HCT116 (cell line): ENCODE measurements at regions not wholly inside any gene's neighbourhood (a gene's known extent, or its start where the extent isn't known, plus 50 kb on each side); places are given as distances from the start of the nearest gene placed in this dataset.

Experiments used
- ATAC-seq: fragments of 200-7000 bp; cut with Tn5 transposase; 2 replicates; pipeline ENCODE4 v1.9.1; 2020; ENCODE audit warnings: mild to moderate bottlenecking, moderate library complexity
- BruUV-seq: library from RNA; stranded (reverse); fragments of 400-500 nt; replicated peaks from 2 replicates; lab custom pipeline; 2021; lab: Mats Ljungman, UMichigan
- CTCF ChIA-PET: fragments of 300-600 bp; sonication (Branson Sonifier 250); formaldehyde crosslinking; loops from one replicate; lab custom pipeline; 2021; ENCODE audit warnings: antibody characterized with exemption; lab: Charles Lee
- POLR2A ChIA-PET: fragments of 300-600, 350-600 bp; sonication (Branson Sonifier 250); formaldehyde crosslinking; loops from one replicate; lab custom pipeline; 2021; ENCODE audit warnings: antibody characterized with exemption; lab: Charles Lee
- RAD21 ChIA-PET, 2 experiments: fragments of 300-600 bp; sonication (Branson Sonifier 250); formaldehyde crosslinking; loops; one replicate each; lab custom pipeline; 2023; ENCODE audit warnings: low total read pairs in 2 of 2; ENCODE audit not compliant: uncharacterized antibody in 2 of 2, unreplicated experiment in 2 of 2, low non-redundant PET in 1 of 2; lab: Charles Lee
- DNase-seq: peaks from one replicate; pipeline ENCODE4 v3.0.0-alpha.2; 2010; ENCODE audit warnings: low read depth, low spot score
- H2AFZ ChIP-seq: fragments of 200-600 bp; shearing (Covaris generic), sonication (generic); 2 replicates; pipeline ENCODE4 v1.6.1; 2017; ENCODE audit warnings: low read depth, mixed run types, mixed read lengths, antibody characterized with exemption, low read length; ENCODE audit not compliant: poor library complexity, severe bottlenecking
- H3K27ac ChIP-seq: 2 replicates; pipeline ENCODE4 v1.5.1; 2012; ENCODE audit warnings: low read depth, low read length
- H3K27me3 ChIP-seq: fragments of 200-600 bp; sonication (generic); 2 replicates; pipeline ENCODE4 v1.6.1; 2016; ENCODE audit warnings: mixed run types, low read length, mixed read lengths; ENCODE audit not compliant: insufficient read depth
- H3K36me3 ChIP-seq, 2 experiments: fragments of 200-500 bp in 1 of 2; fragments of 200-600 bp in 1 of 2; sonication (Bioruptor generic) in 1 of 2; sonication (generic) in 1 of 2; 2 replicates each; pipeline versions ENCODE4 v1.5.1 to v1.6.1; 2014 to 2016; ENCODE audit warnings: low read length in 2 of 2, inconsistent platforms in 1 of 2, mixed read lengths in 1 of 2, mixed run types in 1 of 2; ENCODE audit not compliant: insufficient read depth in 2 of 2, control insufficient read depth in 1 of 2
- H3K4me1 ChIP-seq, 2 experiments: fragments of 200-600 bp in 1 of 2; sonication (generic) in 1 of 2; 2 replicates each; pipeline versions ENCODE4 v1.5.1 to v1.6.1; 2012 to 2017; ENCODE audit warnings: low read length in 2 of 2, inconsistent platforms in 1 of 2, mild to moderate bottlenecking in 1 of 2, mixed read lengths in 1 of 2, mixed run types in 1 of 2, moderate library complexity in 1 of 2; ENCODE audit not compliant: insufficient read depth in 2 of 2, control insufficient read depth in 1 of 2
- H3K4me2 ChIP-seq: fragments of 200-600 bp; sonication (generic); 2 replicates; pipeline ENCODE4 v1.6.1; 2017; ENCODE audit warnings: mixed run types, low read length, mixed read lengths
- H3K4me3 ChIP-seq, 2 experiments: fragments of 200-600 bp in 1 of 2; sonication (generic) in 1 of 2; replicated peaks in 1 of 2; 2 replicates each; pipeline ENCODE4 v1.5.1; 2011 to 2016; ENCODE audit warnings: low read length in 2 of 2, control low read depth in 1 of 2, low read depth in 1 of 2, mild to moderate bottlenecking in 1 of 2, mixed read lengths in 1 of 2, mixed run types in 1 of 2
- H3K79me2 ChIP-seq: fragments of 200-600 bp; sonication (generic); 2 replicates; pipeline ENCODE4 v1.6.1; 2017; ENCODE audit warnings: mild to moderate bottlenecking, mixed run types, low read length, moderate library complexity, mixed read lengths; ENCODE audit not compliant: insufficient read depth
- H3K9ac ChIP-seq: fragments of 200-600 bp; sonication (generic); 2 replicates; pipeline ENCODE4 v1.6.1; 2016; ENCODE audit warnings: low read length, mixed read lengths
- H3K9me2 ChIP-seq: fragments of 200-600 bp; sonication (generic), shearing (Covaris generic); 2 replicates; pipeline ENCODE4 v1.6.1; 2017; ENCODE audit warnings: mixed run types, mild to moderate bottlenecking, moderate library complexity; ENCODE audit not compliant: insufficient read depth
- H3K9me3 ChIP-seq, 2 experiments: fragments of 200-500 bp in 1 of 2; fragments of 200-600 bp in 1 of 2; sonication (Bioruptor generic) in 1 of 2; sonication (generic) in 1 of 2; 2 replicates each; pipeline ENCODE4 v1.6.1; 2014 to 2017; ENCODE audit warnings: low read length in 2 of 2, mixed read lengths in 2 of 2, inconsistent platforms in 1 of 2, low read depth in 1 of 2, mild to moderate bottlenecking in 1 of 2, mixed run types in 1 of 2, moderate library complexity in 1 of 2; ENCODE audit not compliant: control insufficient read depth in 1 of 2, insufficient read depth in 1 of 2
- H4K20me1 ChIP-seq: fragments of 200-600 bp; sonication (generic), shearing (Covaris generic); 2 replicates; pipeline ENCODE4 v1.6.1; 2017; ENCODE audit warnings: mixed run types, mild to moderate bottlenecking, moderate library complexity; ENCODE audit not compliant: insufficient read depth
- CBX3 ChIP-seq: IDR thresholded peaks from 2 replicates; pipeline ENCODE4 v1.6.1; 2012; ENCODE audit warnings: low read depth
- CTCF ChIP-seq, 3 experiments: fragments of 200-600 bp in 1 of 3; sonication (generic) in 1 of 3; IDR thresholded peaks in 2 of 3; conservative IDR thresholded peaks in 1 of 3; 2 replicates each; pipeline ENCODE4 v1.5.1; 2012 to 2017; ENCODE audit warnings: low read depth in 2 of 3, low read length in 2 of 3, antibody characterized with exemption in 1 of 3, borderline replicate concordance in 1 of 3, control low read depth in 1 of 3, mild to moderate bottlenecking in 1 of 3, mixed read lengths in 1 of 3, mixed run types in 1 of 3, moderate library complexity in 1 of 3; ENCODE audit not compliant: insufficient read depth in 1 of 3
- EGR1 ChIP-seq: IDR thresholded peaks from 2 replicates; pipeline ENCODE4 v1.6.1; 2012; ENCODE audit warnings: low read depth
- ELF1 ChIP-seq: IDR thresholded peaks from 2 replicates; pipeline ENCODE4 v1.6.1; 2012; ENCODE audit warnings: low read depth, borderline replicate concordance
- EZH2 ChIP-seq: fragments of 200-600 bp; sonication (generic); IDR thresholded peaks from 2 replicates; pipeline ENCODE4 v1.6.1; 2017; ENCODE audit warnings: antibody characterized with exemption, mixed run types
- FOSL1 ChIP-seq: IDR thresholded peaks from 2 replicates; pipeline ENCODE4 v1.6.1; 2012; ENCODE audit warnings: low read depth
- JUND ChIP-seq: IDR thresholded peaks from 2 replicates; pipeline ENCODE4 v1.6.1; 2012
- MAX ChIP-seq: IDR thresholded peaks from 2 replicates; pipeline ENCODE4 v1.6.1; 2012
- POLR2A ChIP-seq: IDR thresholded peaks from 2 replicates; pipeline ENCODE4 v1.7.0; 2011; ENCODE audit warnings: borderline replicate concordance; ENCODE audit not compliant: insufficient read depth, insufficient read length; ENCODE audit errors: extremely low read depth
- POLR2AphosphoS5 ChIP-seq: IDR thresholded peaks from 2 replicates; pipeline ENCODE4 v1.6.1; 2011; ENCODE audit warnings: mild to moderate bottlenecking, low read depth, low read length, moderate library complexity
- RAD21 ChIP-seq: IDR thresholded peaks from 2 replicates; pipeline ENCODE4 v1.6.1; 2012; ENCODE audit warnings: low read depth, mild to moderate bottlenecking
- REST ChIP-seq: IDR thresholded peaks from 2 replicates; pipeline ENCODE4 v1.6.1; 2012; ENCODE audit warnings: low read depth
- SRF ChIP-seq: IDR thresholded peaks from 2 replicates; pipeline ENCODE4 v1.6.1; 2012; ENCODE audit warnings: low read depth
- ZFX ChIP-seq: fragments of 450-650 bp; IDR thresholded peaks from 2 replicates; pipeline ENCODE4 v1.6.1; 2017
- ZNF274 ChIP-seq: fragments of 200-500 bp; sonication (Bioruptor generic); IDR thresholded peaks from 2 replicates; pipeline ENCODE4 v1.6.1; 2014; ENCODE audit warnings: mild to moderate bottlenecking, low read depth, low read length, inconsistent platforms
- intact Hi-C: fragments of 100-400 bp; cut with micrococcal nuclease; formaldehyde crosslinking; loops from 2 replicates; pipeline ENCODE4 v1.10.0; 2022

GRCh38 chr7:156203923-156204322 is 391.7 kb upstream of the SHH start:
- no TSS peak for BruUV-seq
- intact Hi-C loops = no loop called here
- H3K27me3 ChIP-seq = no peaks in the 10 kb centered on the region
- POLR2A ChIA-PET = no interaction called here
- H2AFZ ChIP-seq = no peak overlapping the region
- no peaks in the 10 kb centered on the region for H3K9me2 ChIP-seq
- RAD21 ChIA-PET = no interaction called here
- no peaks in the 10 kb centered on the region for H3K4me1 ChIP-seq
- no peak overlapping the region for H3K4me2 ChIP-seq
- no peak overlapping the region for H3K4me3 ChIP-seq
- DNase-seq (no peak), ATAC-seq (no peak)
- H3K79me2 ChIP-seq = no peaks in the 10 kb centered on the region
- H3K27ac ChIP-seq = no peak overlapping the region
- H4K20me1 ChIP-seq = no peaks in the 10 kb centered on the region
- no peaks in the 10 kb centered on the region for H3K36me3 ChIP-seq
- CTCF ChIA-PET = no interaction called here
- no peaks in the 10 kb centered on the region for H3K9me3 ChIP-seq
- H3K9ac ChIP-seq = no peak overlapping the region
- TF ChIP-seq POLR2AphosphoS5 (no peak), EZH2 (no peak), REST (no peak), CBX3 (no peak), ZFX (no peak)

- H3K27ac ChIP-seq = no peak overlapping the region
- no peaks in the 10 kb centered on the region for H3K79me2 ChIP-seq
- ATAC-seq (no peak), DNase-seq (no peak)
- H3K4me1 ChIP-seq = peaks cover 0 to 7% of the 10 kb centered on the region in 2 experiments; a peak in 1 of 4 replicates
- CTCF ChIA-PET = no interaction called here
- no peak overlapping the region for H2AFZ ChIP-seq
- intact Hi-C loops = no loop called here
- H3K9me2 ChIP-seq = no peaks in the 10 kb centered on the region
- POLR2A ChIA-PET = no interaction called here
- H3K27me3 ChIP-seq = no peaks in the 10 kb centered on the region
- RAD21 ChIA-PET = no interaction called here
- H3K36me3 ChIP-seq = no peaks in the 10 kb centered on the region
- H4K20me1 ChIP-seq = no peaks in the 10 kb centered on the region
- no peak overlapping the region for H3K4me3 ChIP-seq
- no peak overlapping the region for H3K4me2 ChIP-seq
- BruUV-seq = no TSS peak
- H3K9me3 ChIP-seq = no peaks in the 10 kb centered on the region
- H3K9ac ChIP-seq = no peak overlapping the region
- TF ChIP-seq SRF = no peak
- no peak for TF ChIP-seq ZNF274
- TF ChIP-seq EGR1 = no peak
- no peak for TF ChIP-seq RAD21
- no peak for TF ChIP-seq POLR2A
- TF ChIP-seq ZFX = no peak
- no peak for TF ChIP-seq CTCF (IDR thresholded peaks at IDR 0.05 in 2 of 3, conservative IDR thresholded peaks at IDR 0.05 in 1 of 3; ENCODE audit: borderline replicate concordance in 1 of 3, insufficient read depth in 1 of 3, low read depth in 2 of 3, low read length in 2 of 3)
- TF ChIP-seq MAX = no peak
- TF ChIP-seq FOSL1 = no peak
- TF ChIP-seq ELF1 = no peak
- TF ChIP-seq JUND = no peak
- no peak for TF ChIP-seq CBX3
- no peak for TF ChIP-seq POLR2AphosphoS5
Measured at GRCh38 chr7:156198277-156198676, 386.0 kb upstream of the SHH start.
